GM19239 (cell line): ENCODE measurements at regions not wholly inside any gene's neighbourhood (a gene's known extent, or its start where the extent isn't known, plus 50 kb on each side); places are given as distances from the start of the nearest gene placed in this dataset.

Experiments used
- DNase-seq: peaks from one replicate; pipeline ENCODE4 v3.0.0; 2011; ENCODE audit warnings: low spot score; ENCODE audit not compliant: insufficient read length
- FAIRE-seq: peaks from 2 replicates; lab custom pipeline; 2011; peaks lifted over from hg19 to GRCh38; lab: Jason Lieb, UNC

DNA sequence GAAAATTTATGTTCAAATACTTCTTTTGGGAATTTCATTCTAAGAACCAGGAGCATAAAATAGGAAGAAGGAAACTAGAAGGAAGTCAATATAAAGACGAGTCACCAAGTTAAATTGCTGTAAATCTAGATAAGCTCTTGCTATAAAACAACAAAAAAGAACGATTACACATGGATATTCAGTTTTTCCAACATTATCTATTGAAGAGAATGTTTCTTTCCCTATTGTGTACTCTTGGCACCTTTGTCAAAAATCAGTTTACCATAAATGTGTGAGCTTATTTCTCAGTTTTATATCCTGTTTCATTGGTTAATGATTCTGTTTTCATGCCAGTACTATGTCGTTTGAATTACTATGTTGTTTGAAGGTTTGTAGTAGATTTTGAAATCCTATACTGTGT is 536.3 kb upstream of the MKI67 start:
- FAIRE-seq = no peak
- DNase-seq = no peak

DNA sequence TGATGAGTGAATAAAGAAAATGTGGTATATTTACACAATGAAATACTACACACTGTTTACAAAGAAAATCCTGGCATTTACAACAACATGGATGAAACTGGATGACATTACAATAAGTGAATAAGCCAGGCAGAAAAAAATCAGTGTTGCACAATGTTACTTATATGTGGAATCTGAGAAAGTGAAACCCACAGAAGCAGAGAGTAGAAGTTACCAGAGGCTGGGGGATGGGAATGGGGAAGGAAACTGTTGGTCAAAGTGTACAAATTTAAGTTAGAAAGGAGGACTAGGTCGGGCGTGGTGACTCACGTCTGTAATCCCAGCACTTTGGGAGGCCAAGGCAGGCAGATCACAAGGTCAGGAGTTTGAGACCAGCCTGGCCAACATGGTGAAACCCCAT is 538.5 kb upstream of the MKI67 start:
- FAIRE-seq = no peak
- no peak for DNase-seq

DNA sequence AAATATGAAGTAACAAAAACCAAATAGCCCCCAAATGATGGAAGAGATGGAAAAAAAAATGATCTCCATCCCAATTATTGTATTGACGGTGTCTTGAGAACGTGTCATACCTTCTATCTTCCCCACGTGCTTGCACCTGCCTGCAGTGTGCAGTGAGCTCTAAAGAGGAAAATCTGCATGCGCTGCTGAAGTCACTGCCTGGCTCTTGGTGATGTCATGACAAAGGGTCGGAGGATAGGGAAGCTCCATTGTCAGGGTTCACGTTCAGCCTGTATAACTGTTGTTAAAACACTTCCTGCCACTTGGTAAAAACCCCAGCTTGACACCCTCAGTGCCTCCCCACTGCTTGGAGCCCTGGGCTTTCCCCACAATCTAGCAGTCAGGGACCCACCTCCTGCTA is 549.2 kb upstream of the MKI67 start:
- no peak for DNase-seq
- FAIRE-seq = no peak

DNA sequence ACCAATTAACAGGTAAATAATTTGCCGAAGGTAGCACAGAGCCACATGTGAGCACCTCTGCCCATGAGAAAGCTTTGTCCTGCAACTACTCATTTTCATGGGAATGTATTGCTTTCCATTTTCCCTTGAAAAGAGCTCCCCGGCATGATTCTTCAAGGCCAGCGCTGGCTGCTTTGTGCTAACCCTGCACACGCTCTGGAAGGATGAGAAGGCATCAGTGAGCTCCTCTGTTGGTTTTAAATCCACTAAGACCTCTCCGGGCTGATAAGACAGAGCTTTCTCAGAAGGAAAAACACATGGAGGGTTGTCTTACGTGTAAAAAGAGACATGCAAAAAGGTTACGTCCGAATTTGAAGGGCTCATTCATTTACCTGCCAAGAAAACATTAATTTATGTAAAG is 553.9 kb upstream of the MKI67 start:
- no peak for FAIRE-seq
- no peak for DNase-seq

DNA sequence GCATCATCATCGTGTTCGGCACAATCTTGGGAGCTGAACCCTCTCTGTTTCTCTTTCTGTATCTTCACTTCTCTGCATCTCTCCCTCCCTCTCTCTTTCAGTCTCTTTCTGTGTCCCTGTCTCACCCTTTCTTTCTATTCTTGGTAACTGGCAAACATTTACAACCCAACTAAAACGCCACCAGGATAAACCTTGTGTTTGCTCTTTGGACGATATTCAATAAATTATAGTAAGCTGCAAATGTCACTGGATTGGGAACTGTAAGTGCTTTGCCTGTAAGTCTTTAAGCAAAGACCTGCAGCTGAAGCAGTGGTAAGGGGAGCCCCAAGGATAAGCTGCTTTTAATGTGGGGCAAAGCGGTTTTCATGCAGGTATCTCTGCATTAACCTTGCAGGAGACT is 558.0 kb upstream of the MKI67 start:
- no peak for DNase-seq

DNA sequence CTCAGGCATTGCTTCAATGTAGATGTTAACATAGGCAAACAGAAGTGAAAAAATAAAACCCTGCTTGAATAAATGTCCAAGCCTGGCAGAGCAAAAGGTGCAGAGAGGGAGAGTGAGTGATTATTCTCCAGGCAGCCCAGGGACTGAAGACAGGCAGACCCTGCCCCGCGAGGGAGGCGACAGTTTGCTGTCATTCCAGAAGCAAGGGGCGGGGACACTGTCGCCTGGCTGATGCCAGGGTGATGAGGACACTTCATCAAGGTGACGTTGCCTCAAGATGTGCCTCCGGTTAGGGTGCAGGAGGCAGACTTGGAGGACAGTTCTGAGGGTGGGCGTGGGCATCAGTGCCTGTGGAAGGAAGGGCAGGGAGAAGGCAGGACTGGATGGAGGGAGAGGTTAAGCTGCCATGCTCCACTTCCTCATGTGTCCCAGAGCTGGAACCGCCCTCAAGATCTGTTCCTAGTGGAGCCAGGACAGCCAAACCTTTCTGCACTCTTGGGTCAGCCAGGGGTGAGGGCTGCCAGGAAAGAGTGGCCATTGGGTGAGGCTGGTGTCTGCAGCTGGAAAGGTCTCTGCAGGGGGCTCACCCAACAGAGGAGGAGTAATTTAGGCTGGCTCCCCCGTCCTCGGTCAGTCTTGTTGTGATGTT is 560.5 kb upstream of the MKI67 start:
- FAIRE-seq = no peak

More for the DNA sequence above, 558.0 kb upstream of the MKI67 start:
- no peak for FAIRE-seq

DNA sequence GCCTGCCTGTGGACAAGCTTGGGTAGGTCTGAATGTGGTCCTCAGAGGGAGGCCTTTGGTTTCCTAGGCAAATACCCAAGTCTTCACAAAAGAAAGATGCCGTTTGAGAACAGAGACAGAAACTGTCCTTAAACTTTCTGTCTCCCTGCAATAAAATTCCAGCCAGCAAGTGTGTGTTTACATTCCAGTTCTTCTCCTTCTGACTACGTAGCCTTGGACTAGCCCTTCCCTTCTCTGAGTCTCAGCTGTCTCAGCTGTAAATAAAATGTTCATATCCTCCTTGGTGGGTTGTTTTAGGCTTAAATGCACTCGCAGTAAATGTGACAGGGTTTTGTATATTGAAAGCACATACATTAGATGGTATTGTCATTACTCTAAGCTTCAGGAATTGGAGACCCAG is 561.2 kb upstream of the MKI67 start:
- no peak for FAIRE-seq

More for the DNA sequence above, 560.5 kb upstream of the MKI67 start:
- no peak for DNase-seq

DNA sequence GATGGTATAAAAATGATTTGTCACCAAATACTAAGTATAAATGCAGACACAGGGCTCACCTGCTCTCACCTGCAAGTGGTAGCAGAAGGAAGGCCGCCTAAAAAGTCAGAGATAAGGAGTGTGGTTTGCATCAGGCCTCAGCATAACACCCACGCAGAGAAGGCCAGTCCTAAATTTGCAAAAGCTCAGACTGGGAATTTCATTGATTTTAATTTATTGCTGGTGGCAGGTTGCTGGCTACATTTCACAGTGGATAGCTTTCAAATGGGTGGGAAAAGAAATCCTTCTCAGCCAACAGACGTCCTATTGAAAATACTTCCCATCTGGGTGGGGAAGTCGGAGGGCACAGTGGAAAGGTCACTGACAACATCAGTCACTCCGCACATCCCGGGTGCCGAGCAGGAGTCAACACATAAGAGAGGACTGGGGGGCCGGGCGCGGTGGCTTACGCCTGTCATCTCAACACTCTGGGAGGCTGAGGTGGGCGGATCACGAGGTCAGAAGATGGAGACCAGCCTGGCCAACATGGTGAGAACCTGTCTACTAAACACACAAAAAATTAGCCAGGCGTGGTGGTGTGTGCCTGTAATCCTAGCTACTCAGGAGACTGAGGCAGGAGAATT is 561.8 kb upstream of the MKI67 start:
- no peak for DNase-seq
- FAIRE-seq = no peak

More for the DNA sequence above, 561.2 kb upstream of the MKI67 start:
- DNase-seq = no peak

DNA sequence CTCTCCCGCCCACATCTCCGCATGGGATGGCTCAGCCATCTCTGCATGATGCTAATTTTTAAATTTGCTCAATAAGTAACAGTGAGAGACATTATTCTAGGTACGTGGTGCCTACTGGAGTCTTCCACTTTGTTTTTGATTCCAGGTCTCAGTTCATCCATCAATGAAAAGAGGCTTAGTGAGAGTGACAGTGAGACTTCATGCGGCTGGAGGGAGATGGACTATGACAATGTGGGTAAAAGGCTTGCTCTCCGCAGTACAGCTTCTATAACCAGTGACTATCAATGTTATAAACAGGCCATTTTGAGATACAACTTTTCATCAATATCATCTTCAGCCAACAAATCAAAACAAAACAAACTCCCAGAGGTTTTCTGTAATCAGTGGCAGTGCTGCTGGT is 563.4 kb upstream of the MKI67 start:
- FAIRE-seq (no peak), DNase-seq (no peak)

DNA sequence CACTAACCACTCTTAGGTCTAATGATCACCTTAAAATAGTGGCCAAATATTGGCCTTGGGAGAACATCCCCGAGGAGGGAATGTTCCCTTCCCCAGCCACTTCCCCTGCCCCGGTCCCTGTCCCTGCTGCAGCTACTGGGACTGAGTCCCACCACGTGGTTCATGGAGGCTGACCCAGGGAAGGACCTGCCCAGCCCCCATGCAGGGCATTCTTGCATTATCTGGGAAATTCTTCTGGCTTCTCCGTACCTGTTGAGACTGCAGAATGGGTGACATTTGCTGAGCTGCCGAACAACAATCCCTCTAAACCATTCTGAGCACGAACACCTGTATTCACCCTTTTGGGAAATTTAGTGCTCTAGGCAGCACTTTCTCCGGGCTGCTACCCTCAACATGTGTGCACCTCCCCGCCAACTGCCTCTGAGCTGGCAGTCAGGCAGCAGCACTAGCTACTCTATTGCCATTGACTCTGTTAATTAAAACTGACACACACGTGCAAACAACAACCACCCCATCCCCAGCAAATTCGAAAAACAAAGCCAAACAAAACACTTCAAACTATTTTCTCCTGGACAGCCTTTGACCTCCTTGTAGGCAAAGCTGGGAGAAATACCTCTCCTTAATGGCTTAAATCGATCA is 567.4 kb upstream of the MKI67 start:
- no peak for DNase-seq
- FAIRE-seq = no peak

DNA sequence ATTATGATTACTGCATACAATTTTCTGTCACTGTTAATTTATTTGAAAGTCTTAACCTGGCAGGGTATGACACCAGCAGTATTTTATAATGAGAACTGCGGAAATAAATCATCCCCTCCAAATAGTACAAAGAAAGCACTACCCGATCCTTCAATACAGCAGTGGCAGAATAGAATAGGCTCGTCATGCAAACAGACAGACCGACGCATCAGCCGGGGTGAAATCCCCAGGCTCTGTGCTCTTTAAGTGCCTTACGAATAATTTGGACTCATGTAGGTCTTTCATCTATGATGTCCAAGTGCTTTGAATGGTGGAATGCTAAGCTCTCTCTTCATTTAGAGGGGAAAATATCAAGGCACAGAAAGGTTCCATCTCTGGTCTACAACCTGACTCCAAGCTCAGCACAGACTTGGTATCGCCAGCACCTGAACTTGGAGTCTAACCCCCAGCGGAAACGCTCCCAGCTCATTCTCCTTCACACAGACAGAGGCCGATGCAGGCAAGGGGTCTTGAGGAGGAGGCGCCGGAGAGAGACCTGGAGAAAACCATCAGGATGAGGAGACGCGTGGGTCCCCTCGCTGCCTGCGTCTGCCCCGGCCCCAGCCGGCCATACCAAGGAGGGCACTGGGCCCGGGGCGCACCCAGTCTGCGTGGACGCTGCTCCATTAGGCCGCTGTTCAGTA is 568.1 kb upstream of the MKI67 start:
- DNase-seq (no peak), FAIRE-seq (no peak)

DNA sequence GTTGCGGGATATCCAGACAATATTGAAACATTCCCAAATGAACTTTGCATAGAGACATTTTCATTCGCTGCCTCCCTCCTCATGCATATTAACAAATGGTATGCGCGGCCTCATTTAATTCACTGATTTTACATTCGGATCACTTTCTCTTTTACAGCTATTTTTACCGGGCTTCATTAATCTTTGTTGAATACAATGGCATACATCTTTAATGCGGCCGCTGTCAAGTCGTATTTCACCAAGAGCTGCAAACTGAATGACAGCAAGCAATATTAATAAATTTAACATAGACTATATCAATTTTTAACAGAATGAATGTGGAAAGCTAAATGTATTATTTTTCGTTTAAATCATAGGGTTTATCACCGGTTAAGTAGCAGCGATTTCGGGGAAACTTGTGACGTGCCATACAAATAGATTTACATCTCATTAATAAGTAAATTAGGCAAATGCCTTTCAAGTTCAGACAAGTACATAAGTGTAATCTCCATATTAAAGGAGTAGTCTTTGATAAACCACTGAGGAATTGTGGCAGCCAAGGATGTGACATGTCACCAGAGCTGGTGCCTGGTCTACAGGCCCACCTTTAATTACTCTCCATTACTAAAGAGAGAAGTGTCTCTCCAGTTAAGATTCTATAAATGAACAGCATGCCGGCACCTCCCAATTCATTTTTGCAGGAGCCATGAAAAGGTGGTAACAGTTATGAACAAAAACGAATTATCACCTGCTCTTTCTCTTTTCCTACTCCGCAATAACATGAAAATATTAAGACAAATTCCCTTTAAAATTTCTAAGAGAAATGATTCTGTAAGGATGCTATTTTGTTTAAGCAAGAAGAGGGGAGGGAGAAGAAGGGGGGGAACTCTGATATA is 568.9 kb upstream of the MKI67 start:
- DNase-seq = no peak

DNA sequence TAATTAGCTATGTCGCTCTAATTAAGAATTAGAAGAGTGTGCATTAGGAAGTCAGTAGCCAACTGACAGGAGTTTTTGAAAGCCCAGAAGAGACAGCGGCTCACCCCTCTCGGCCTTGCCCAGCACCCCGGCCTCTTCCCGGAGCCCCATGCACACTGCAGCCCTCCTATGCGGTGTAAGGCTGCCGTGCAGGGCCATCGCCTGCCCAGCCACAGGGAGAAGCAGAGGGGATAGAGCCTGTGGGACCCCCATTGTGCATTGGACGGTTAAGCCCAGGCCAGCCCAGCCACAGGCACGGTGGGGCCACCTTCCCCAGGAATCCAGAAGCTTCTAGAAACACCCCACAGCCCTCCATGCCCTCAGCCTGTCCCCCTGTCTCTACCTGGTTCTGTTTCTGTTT is 569.7 kb upstream of the MKI67 start:
- DNase-seq (no peak), FAIRE-seq (no peak)

More for the DNA sequence above, 568.9 kb upstream of the MKI67 start:
- no peak for FAIRE-seq

DNA sequence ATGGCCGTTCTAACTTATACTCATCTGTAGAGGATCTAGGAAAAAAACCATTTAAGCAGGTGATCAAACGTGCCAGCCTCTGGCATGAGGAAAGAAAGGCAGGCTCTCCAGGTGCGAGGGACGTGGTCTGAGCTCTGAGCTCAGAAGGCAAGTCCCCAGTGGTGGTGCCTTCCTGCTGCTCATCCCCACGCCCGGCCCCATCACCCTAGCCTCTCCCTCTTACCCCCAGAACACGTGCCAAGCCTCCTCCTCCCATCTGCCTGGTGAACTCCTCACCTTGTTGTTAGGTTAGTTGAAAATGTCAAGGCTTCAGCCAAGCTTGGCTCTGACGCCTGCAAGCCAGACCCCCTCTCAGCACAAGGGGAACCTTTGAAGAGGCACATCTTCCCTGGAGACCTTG is 571.2 kb upstream of the MKI67 start:
- no peak for FAIRE-seq
- no peak for DNase-seq

DNA sequence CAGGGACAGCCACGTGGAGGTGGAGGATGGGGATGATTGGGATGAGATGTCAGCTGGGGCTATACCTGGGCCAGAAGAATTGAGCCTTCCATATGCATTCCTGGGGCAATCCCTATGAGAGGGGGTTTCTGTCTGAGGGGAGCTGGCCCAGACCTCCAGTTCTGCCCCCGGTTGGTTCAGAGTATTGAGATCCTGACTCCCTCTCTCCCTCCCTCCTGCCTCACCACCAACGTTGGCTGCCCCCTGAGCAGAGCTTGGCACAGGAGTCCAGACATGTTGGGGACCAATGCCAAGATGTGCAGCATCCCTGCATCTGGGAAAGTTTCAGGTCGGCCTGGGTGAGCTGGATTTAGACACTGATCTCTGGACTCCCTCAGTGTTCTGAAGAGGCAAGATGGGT is 575.2 kb upstream of the MKI67 start:
- no peak for FAIRE-seq

DNA sequence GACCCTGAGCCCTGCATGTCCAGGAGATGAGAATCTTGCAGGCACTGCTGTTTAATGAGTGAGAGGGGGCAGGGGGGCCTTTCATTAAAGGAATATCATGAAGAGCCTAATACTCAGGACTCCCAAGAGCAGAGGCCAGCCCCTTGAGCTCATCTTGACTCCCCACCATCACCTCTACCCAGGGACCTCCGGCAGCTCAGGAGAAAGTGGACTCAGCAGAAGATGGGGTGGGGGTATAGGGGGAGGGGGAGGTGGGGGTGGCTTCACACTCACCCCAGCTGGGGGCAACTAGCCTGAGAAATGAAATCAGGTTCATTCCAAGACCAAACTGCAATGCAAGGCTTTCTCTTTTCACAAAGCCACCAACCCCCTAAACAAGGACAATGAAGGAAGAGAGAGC is 575.6 kb upstream of the MKI67 start:
- no peak for FAIRE-seq
- DNase-seq = no peak

More for the DNA sequence above, 575.2 kb upstream of the MKI67 start:
- DNase-seq = no peak

DNA sequence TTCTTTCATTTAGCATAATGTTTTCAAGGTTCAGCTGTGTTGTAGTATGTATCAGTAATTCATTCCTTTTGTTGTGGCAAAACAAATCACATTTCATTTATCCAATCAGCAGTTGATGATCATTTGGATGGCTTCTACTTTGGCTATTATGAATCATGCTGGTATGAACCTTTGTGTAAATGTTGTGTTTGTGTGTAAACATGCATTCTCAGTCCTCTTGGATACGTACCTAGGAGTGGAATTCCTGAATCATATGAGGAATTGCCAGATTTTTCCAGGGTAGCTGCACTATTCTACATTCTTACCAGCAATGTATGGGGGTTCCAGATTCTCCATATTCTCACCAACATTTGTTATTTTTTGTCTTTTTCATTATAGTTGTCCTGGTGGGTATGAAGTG is 578.5 kb upstream of the MKI67 start:
- DNase-seq = no peak
- FAIRE-seq = no peak

DNA sequence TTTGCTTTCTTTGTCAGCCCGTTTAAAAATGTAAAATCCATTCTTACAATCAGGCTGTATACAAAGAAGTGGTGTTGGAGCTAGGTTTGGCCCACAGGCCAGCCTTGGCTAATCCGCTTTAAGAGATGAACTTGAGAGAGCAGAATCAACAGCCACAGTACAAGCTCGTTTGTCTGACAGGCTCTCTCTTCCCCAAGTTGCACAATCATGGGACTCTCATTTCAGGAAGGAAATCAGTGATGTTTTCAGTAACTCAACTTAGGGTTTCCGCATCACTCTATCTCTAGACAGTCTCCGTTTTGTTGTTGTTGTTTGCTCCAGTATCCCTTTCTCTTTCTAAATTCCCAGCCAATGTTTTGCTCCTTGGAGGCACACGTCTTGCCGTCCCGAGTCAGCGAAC is 582.0 kb upstream of the MKI67 start:
- DNase-seq = no peak
- no peak for FAIRE-seq

DNA sequence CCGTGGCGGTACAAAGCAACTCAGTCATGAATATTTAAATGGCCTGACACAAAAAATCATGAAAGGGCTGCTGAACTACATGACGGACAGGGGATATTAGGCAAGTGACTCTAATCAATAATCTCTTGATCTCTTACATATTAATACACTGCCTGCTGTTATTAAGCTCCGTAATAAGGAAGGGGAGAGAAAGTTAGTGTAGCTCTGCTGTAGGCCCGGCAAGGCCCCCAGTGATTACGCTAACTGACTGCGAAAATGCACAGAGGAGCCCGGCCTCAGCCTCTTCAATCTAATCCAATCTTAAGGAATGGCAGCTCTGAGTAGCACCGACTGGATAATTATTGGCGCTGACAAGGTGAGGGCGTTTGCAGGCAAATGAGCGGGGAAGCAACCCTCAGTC is 583.5 kb upstream of the MKI67 start:
- FAIRE-seq = no peak

DNA sequence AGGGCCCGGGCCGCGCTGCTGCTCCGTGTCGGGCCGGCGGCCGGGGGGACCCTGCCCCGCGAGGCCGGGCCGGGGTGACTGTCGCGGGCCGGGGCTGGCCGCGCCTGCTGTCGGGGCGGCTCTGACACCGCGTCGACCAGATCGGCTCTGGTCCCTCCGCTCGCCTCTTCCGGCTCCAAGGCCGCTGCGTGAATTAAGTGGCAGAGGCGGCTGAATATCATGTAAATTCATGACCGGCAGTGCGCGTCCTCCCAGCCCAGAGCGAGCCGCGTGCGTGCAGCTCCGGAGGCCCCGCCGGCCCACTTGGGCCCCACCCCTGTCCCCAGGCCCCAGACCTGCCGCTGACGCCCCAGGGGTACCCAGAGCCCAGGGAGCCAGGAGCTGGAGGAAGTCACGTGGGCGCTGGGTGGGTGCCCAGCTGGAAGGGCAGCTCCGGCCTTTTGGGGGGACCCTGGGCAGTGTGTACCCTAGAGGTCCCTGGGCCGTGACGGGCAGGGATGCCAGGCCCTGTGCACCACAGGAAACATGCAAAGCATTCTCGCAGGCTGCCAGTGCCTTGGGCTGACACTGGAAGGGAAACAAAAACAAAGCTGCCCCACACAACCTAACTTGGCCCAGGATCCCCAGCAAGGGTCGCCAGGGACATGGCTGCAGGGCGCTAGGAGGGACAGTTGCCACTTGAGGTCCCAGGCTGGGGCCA is 584.0 kb upstream of the MKI67 start:
- DNase-seq (no peak), FAIRE-seq (no peak)

More for the DNA sequence above, 583.5 kb upstream of the MKI67 start:
- no peak for DNase-seq
